Effector memory CD8-positive, alpha-beta T cell (primary cell): ENCODE measurements at regions not wholly inside any gene's neighbourhood (a gene's known extent, or its start where the extent isn't known, plus 50 kb on each side); places are given as distances from the start of the nearest gene placed in this dataset.
"Not testable (repeated sequence)": the region's sequence is repeated elsewhere in the genome, so short reads cannot be mapped to it uniquely, and the experiment has no call there.

Experiments
- ATAC-seq: fragments of 150-1000 bp; cut with Tn5 transposase; replicated peaks from 2 replicates; pipeline ENCODE4 v1.10.0; 2021; ENCODE audit warnings: mild to moderate bottlenecking, moderate library complexity
- DNase-seq, 3 experiments: peaks; one replicate each; pipeline ENCODE4 v3.0.0; 2021
- H3K27ac Mint-ChIP-seq, 2 donors: one replicate each; pipeline ENCODE4 v1.8.0; 2022; ENCODE audit warnings: mild to moderate bottlenecking in 2 of 2, mixed read lengths in 2 of 2, moderate library complexity in 2 of 2
- H3K27me3 Mint-ChIP-seq, 2 donors: one replicate each; pipeline ENCODE4 v1.8.0; 2022; ENCODE audit warnings: mixed read lengths in 2 of 2
- H3K36me3 Mint-ChIP-seq: one replicate; pipeline ENCODE4 v1.8.0; 2022; ENCODE audit warnings: mild to moderate bottlenecking, moderate library complexity, mixed read lengths; ENCODE audit not compliant: insufficient read depth
- H3K4me1 Mint-ChIP-seq, 2 donors: one replicate each; pipeline ENCODE4 v1.8.0; 2022; ENCODE audit warnings: low read depth in 2 of 2, mixed read lengths in 2 of 2
- H3K4me3 Mint-ChIP-seq, 2 donors: one replicate each; pipeline ENCODE4 v1.8.0; 2022; ENCODE audit warnings: mild to moderate bottlenecking in 2 of 2, mixed read lengths in 2 of 2, moderate library complexity in 2 of 2
- H3K9me3 Mint-ChIP-seq, 2 donors: one replicate each; pipeline ENCODE4 v1.8.0; 2022; ENCODE audit warnings: mixed read lengths in 2 of 2

- Mint-ChIP-seq H3K27me3 (peaks cover 30 to 49% of the 10 kb centered on the region in 2 donors), H3K36me3 (no peaks in the 10 kb centered on the region), H3K9me3 (peaks cover 0 to 5% of the 10 kb centered on the region in 2 donors), H3K4me1 (no peaks in the 10 kb centered on the region), H3K4me3 (no peak overlapping the region), H3K27ac (no peak overlapping the region)
- ATAC-seq (no peak), DNase-seq (no peak)
Measured at GRCh38 chr5:79924936-79925893, 65.8 kb downstream of the MTX3 start.

DNA sequence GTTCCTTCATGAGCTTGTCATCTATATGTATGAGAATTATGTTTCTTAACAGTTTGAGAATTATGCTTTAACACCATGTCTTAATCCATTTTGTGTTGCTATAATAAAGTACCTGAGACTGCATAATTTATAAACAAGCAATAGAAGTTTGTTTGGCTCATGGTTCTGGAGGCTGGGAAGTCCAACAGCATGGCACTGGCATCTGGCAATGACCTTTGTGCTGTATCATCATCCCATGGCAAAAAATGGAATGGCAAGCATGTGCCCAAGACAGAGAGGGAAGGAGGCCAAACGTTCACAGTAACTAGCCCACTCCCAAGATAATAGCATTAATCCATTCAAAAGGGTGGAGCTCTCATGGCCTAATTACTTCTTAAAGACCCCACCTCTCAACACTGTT is 67.6 kb downstream of the MTX3 start:
- Mint-ChIP-seq H3K4me3 (no peak overlapping the region), H3K27me3 (peaks cover 30 to 49% of the 10 kb centered on the region in 2 donors), H3K9me3 (peaks cover 0 to 7% of the 10 kb centered on the region in 2 donors), H3K36me3 (no peaks in the 10 kb centered on the region), H3K4me1 (no peaks in the 10 kb centered on the region), H3K27ac (no peak overlapping the region)
- DNase-seq: no peak
- ATAC-seq: no peak

DNA sequence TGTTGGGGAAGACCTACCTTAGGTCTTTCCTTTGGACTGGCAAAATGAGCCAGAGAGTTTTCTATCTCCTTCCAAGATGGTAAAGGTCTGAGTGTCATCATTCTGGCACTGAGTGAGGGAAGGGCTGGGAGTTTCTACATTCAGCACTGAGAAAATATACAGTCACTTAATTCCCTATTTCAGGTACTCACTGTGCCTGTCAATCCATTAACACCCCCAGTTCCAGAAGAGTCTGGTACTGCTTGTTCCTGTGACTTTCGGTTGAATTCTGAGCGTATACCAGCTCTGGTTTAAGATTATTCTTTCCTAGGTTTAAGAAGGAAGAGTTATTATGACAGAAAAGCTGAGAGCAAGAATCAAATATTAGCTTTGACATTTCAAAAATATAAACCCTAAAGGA is 68.4 kb downstream of the MTX3 start:
- DNase-seq (no peak), ATAC-seq (no peak)
- Mint-ChIP-seq H3K9me3 (peaks cover under 1 to 12% of the 10 kb centered on the region in 2 donors), H3K36me3 (no peaks in the 10 kb centered on the region), H3K27me3 (peaks cover 30 to 55% of the 10 kb centered on the region in 2 donors), H3K4me3 (no peak overlapping the region), H3K4me1 (no peaks in the 10 kb centered on the region), H3K27ac (no peak overlapping the region)

- not testable (repeated sequence) for H3K4me3 Mint-ChIP-seq, H3K9me3 Mint-ChIP-seq, DNase-seq, H3K36me3 Mint-ChIP-seq, H3K27ac Mint-ChIP-seq, H3K4me1 Mint-ChIP-seq, ATAC-seq
- peaks cover 14 to 30% of the 10 kb centered on the region in 2 donors for H3K27me3 Mint-ChIP-seq
Measured at GRCh38 chr5:79907452-79907851, 83.6 kb downstream of the MTX3 start.

GRCh38 chr5:79902571-79902970 is 88.5 kb downstream of the MTX3 start:
- H3K4me3 Mint-ChIP-seq, H3K9me3 Mint-ChIP-seq, DNase-seq, H3K36me3 Mint-ChIP-seq, H3K27ac Mint-ChIP-seq, ATAC-seq, H3K4me1 Mint-ChIP-seq: not testable (repeated sequence)
- H3K27me3 Mint-ChIP-seq: peaks cover 12 to 18% of the 10 kb centered on the region in 2 donors

DNA sequence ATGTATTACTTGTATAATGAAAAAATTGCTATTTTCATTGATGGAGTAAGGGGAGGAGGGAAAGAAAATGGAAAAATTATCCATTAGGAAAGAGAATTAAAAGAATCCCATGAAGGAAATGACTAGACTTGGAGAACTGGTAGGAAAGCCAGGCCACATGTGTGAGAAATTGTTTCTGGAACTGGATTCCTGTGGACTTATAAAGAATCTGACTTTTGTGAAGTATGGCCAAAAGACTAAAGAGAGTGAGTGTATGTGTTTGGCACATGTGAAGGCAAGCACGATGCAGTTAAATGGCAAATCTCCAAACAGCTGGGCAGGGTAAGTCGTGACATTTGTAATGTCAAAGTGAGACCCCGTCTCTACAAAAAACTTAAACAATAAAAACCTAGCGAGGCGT is 89.4 kb downstream of the MTX3 start:
- DNase-seq: no peak
- no peak for ATAC-seq
- Mint-ChIP-seq H3K36me3 (peaks cover 2% of the 10 kb centered on the region), H3K27ac (no peak overlapping the region), H3K4me3 (no peak overlapping the region), H3K27me3 (peaks cover 18 to 26% of the 10 kb centered on the region in 2 donors), H3K4me1 (no peaks in the 10 kb centered on the region), H3K9me3 (no peaks in the 10 kb centered on the region)

DNA sequence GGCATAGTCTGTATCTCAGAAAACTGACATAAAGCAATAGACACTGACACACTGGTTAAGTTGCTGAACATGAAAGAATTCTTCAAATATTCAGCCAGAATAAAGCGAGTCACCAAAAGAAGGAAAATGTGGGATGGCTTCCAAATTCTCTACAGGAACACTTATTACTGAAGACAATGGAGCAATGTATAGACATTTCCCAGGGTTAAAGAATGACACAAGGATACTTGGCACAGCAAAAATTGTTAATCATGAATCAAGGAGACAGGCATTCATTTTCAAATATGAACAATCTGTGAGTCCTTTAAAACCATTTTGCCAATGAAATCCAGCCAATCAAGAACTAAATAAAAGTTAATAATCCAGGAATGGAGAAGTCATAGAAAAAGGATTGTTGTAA is 92.5 kb downstream of the MTX3 start:
- peaks cover 39 to 56% of the 10 kb centered on the region in 2 donors for H3K27me3 Mint-ChIP-seq
- peaks cover 2% of the 10 kb centered on the region for H3K36me3 Mint-ChIP-seq
- no peak for ATAC-seq
- H3K4me3 Mint-ChIP-seq: no peak overlapping the region
- DNase-seq: no peak
- no peaks in the 10 kb centered on the region for H3K4me1 Mint-ChIP-seq
- no peaks in the 10 kb centered on the region for H3K9me3 Mint-ChIP-seq
- no peak overlapping the region for H3K27ac Mint-ChIP-seq

- H3K36me3 Mint-ChIP-seq: no peaks in the 10 kb centered on the region
- peaks cover 53 to 58% of the 10 kb centered on the region in 2 donors for H3K27me3 Mint-ChIP-seq
- no peak for ATAC-seq
- H3K9me3 Mint-ChIP-seq: no peaks in the 10 kb centered on the region
- DNase-seq: no peak
- no peak overlapping the region for H3K27ac Mint-ChIP-seq
- H3K4me3 Mint-ChIP-seq: no peak overlapping the region
- H3K4me1 Mint-ChIP-seq: no peaks in the 10 kb centered on the region
Measured at GRCh38 chr5:79893976-79894375, 97.1 kb downstream of the MTX3 start.

- no peak for ATAC-seq
- H3K36me3 Mint-ChIP-seq: no peaks in the 10 kb centered on the region
- H3K9me3 Mint-ChIP-seq: no peaks in the 10 kb centered on the region
Measured at GRCh38 chr5:79893485-79893884, 97.6 kb downstream of the MTX3 start.

GRCh38 chr5:79890930-79891249 is 100.2 kb downstream of the MTX3 start:
- ATAC-seq (no peak), DNase-seq (no peak)
- Mint-ChIP-seq H3K9me3 (no peaks in the 10 kb centered on the region), H3K27me3 (peaks cover 42 to 58% of the 10 kb centered on the region in 2 donors), H3K36me3 (no peaks in the 10 kb centered on the region), H3K4me1 (no peaks in the 10 kb centered on the region), H3K4me3 (no peak overlapping the region), H3K27ac (no peak overlapping the region)

More at GRCh38 chr5:79893485-79893884, 97.6 kb downstream of the MTX3 start:
- DNase-seq: no peak
- Mint-ChIP-seq H3K4me1 (no peaks in the 10 kb centered on the region), H3K27ac (no peak overlapping the region), H3K27me3 (peaks cover 53 to 58% of the 10 kb centered on the region in 2 donors), H3K4me3 (no peak overlapping the region)

- no peak for ATAC-seq
- H3K4me3 Mint-ChIP-seq: no peak overlapping the region
- H3K27ac Mint-ChIP-seq: no peak overlapping the region
- H3K4me1 Mint-ChIP-seq: no peaks in the 10 kb centered on the region
- H3K36me3 Mint-ChIP-seq: no peaks in the 10 kb centered on the region
- peaks cover 36 to 52% of the 10 kb centered on the region in 2 donors for H3K27me3 Mint-ChIP-seq
- H3K9me3 Mint-ChIP-seq: no peaks in the 10 kb centered on the region
- no peak for DNase-seq
Measured at GRCh38 chr5:79890119-79890929, 100.7 kb downstream of the MTX3 start.

- DNase-seq: no peak
- no peak overlapping the region for H3K27ac Mint-ChIP-seq
Measured at GRCh38 chr5:79888643-79889042, 102.4 kb downstream of the MTX3 start.

GRCh38 chr5:79886925-79887655 is 104.0 kb downstream of the MTX3 start:
- ATAC-seq (no peak), DNase-seq (no peak)

More at GRCh38 chr5:79888643-79889042, 102.4 kb downstream of the MTX3 start:
- Mint-ChIP-seq H3K9me3 (no peaks in the 10 kb centered on the region), H3K4me1 (no peaks in the 10 kb centered on the region), H3K27me3 (peaks cover 19 to 35% of the 10 kb centered on the region in 2 donors), H3K4me3 (no peak overlapping the region), H3K36me3 (no peaks in the 10 kb centered on the region)
- ATAC-seq: no peak

More at GRCh38 chr5:79886925-79887655, 104.0 kb downstream of the MTX3 start:
- no peak overlapping the region for H3K4me3 Mint-ChIP-seq
- H3K27ac Mint-ChIP-seq: no peak overlapping the region
- peaks cover 10 to 25% of the 10 kb centered on the region in 2 donors for H3K27me3 Mint-ChIP-seq
- H3K9me3 Mint-ChIP-seq: no peaks in the 10 kb centered on the region
- H3K36me3 Mint-ChIP-seq: no peaks in the 10 kb centered on the region
- no peaks in the 10 kb centered on the region for H3K4me1 Mint-ChIP-seq
